ENCODE measurements at regions not wholly inside any gene's neighbourhood (a gene's known extent, or its start where the extent isn't known, plus 50 kb on each side); places are given as distances from the start of the nearest gene placed in this dataset.
A peak's percentile ranks its signal among the peaks of the same experiment; 100 is the strongest.
"Not testable (repeated sequence)": the region's sequence is repeated elsewhere in the genome, so short reads cannot be mapped to it uniquely, and the experiment has no call there.

DNA sequence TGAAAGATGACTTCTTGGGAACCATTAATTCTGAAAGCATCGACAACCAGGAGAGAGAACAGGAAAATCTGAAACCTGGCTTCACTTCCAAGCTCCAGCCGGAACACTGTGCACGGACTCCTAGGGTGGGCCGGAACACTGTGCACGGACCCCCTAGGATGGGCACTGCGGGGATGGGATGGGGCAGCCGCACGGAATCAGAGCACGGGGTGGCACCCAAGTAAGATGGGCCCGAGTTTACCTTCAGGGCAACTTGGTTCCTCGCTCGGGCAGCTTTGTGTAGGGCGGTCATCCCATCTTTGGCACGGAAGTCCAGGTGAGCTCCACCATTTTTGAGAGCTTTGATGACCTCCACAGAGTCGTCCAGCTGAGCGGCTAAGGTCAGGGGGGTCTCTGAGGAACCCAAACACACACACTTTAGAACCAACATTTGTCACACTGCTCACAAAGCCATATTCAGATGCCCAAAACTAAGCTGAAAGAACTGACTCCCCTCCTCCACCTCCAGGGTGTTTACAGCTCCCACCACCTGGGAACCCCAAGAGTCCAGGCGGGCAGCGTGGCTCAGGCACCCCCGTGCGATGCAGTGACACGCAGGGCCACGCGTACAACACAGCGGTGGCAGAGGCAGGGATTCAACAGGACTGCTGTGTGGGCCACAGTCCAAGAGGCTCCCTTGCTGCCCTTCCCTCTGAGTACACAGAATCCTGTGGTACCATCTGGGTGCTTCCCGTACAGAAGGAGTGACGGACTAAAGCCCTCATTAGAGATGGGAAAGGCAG is 157.9 kb downstream of the SHANK2 start:
- no peak for DNase-seq

DNA sequence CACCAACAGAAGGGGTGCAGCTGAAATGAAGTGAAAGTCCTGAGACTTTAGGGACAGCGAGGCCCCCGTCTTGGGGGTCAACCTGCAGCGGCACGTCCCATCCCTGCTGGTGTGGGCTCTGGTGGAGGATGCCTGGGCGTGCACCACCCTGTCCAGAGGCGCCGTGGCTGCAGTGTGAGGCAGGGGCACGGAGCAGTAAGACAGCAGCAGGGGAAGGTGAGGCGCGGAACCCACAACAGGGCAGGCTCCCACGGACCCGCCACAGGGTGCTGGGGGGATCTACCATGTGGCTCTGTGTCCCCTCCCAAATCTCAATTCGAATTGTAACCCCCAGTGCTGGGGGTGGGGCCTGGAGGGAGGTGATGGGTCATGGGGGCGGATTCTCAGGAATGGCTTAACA is 158.6 kb downstream of the SHANK2 start:
- DNase-seq, result no peak

DNA sequence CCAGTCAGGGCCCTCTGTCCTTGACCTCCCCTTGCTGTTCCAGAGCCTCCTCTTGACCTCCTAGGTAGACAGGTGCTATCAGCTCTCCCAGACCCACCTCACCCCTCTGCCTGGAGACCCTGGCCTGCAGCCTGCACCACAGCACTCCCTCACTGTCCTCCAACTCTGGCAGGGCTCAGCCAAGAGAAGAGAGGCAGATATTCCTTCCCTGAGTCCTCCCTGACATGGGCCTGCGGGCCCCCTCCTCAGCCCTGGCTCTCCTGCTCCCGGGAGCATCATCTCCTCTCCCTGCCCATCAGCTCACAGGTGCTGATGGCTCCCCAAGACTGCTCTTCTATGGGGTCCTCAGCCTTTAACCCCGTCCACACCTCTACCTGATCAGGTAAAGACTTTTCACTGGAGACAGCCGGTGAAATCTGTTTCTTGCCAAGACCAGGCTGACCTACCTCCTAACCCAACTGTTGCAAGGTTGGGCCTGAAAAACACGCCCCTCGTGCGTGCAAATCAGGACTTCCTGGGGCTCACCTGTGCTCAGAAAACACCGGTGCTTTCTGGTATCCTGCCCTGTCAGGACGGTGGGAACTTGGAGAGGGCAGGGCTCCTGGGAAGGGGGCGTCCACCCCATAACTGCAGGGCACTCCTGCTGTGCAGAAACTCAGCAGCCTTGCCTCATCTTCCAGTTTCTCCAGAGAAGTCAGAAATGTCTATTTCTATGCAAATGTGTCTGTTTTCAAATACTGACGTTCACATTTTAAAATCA is 160.7 kb downstream of the SHANK2 start:
- DNase-seq, result no peak

DNA sequence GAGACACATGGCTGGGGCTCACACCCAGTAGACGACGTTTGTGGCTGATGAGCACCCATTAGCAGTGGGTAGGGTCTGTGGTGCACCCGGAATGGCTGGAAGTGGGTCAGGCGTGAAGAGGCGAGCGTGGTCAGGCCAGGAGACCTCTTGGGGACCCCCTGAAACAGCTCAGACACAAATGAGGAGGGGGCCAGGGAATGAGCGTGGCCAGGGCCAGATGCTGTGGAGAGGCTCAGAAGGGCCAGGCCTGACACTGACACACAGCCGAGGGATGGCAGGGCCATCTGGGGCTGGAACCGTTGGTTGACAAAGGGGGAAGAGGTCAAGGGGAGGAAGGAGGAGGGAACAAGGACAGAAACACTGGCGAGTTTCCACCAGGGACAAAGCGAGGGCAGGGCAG is 162.8 kb downstream of the SHANK2 start:
- DNase-seq, result no peak

DNA sequence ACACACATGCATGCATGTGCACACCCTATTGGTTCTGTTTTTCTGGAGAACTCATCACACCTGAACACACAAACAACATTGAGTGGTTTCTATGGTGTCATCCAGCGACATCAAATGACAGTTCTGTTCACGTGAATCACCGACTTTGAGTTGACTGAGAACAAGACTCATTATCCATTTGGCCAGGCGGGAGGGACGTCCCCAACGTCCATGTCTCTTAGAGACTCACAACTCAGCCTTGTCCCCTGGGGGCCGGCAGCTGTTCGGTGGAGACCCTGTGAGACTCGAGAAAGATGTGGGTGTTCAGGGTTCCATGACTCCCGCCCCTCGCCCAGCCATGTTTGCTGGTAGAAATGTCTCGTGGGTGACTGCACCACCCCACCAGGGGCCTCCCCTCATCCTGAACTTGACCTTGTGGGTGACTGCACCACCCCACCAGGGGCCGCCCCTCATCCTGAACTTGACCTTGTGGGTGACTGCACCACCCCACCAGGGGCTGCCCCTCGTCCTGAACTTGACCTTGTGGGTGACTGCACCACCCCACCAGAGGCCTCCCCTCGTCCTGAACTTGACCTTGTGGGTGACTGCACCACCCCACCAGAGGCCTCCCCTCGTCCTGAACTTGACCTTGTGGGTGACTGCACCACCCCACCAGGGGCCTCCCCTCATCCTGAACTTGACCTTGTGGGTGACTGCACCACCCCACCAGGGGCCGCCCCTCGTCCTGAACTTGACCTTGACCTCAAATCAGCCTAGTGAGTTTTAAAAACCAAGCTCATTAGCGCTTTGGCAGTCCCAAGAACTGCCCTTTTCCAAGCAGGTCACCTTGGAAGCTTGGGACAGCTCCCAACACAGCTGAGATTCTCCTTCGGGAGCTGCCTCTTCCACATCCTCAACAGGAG is 163.8 kb downstream of the SHANK2 start:
- DNase-seq, result not testable (repeated sequence)

DNA sequence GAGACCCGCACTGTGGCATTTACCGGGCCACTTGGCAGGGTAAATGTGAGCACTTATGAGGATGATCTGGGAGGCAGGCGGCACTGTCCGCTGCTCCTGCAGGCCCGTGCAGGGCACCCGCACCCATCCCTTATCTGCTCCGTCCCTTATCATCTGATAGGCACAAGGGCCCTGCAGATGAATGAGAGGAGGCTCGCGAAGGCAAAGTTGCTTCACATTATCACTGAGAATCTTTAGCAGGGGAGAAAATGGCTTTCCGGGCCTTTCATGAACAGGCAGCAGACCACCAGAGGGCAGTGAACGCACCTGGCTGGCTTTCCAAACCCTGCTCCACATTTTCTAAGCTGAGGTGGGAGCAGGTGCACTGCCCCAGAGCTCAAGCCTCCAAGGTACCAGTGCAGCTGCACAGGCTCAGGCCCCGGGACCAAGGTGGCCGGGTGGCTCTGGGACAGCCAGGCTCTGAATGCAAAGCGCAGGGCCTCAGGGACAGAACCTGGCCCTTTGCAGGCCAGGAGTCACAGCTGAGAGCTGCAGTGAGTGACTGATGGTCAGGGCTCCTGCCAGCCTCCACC is 165.6 kb downstream of the SHANK2 start:
- peak; percentile 10 to 52 for DNase-seq

DNA sequence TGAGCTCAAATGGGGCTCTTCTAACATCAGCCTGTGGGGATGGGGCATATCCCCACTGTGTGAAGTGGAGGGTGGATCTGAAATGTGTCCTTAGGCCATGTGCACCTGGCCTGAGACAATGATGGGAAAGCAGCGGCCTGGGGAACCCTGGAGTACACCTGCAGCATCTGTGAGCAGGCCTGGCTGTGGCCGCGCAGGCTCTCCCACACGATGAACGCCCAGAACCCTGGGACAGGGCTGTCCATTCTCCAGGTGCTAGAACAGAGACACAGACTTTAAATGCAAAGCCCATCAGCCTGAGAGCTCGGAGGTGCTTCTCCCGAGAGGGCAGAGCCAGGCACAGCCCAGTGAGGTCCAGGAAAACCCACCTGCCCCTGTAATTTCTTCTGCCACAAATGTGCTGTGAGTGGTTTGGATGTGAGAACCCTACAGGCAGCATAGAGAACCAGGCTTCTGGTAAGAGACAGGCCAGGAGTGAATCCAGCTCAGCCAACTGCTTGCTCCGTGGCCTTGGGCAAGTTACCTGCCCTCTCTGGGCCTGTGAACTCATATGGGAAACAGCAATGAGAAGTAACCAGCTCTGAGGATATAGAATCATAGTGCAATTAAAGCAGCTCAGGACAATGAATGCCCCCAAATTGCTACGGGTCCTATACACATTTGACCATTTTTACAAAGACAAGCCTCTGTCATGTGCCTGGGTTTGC is 167.9 kb downstream of the SHANK2 start:
- no peak for DNase-seq

DNA sequence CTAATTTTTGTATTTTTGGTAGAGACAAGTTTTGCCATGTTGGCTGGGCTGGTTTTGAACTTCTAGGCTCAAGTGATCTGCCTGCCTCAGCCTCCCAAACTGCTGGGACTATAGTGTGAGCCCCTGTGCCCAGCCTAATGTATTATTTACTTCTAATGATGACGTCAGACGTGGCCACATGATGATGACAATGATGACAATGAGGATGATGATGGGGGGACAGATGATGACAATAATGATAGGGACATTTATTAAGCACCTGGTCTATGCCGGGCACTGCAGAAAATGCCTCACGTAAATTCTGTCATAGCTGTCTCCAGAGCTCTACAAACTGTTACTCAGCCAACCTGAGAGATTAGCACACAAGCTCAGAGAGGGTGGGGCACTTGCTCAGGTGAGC is 169.3 kb downstream of the SHANK2 start:
- no peak for DNase-seq

DNA sequence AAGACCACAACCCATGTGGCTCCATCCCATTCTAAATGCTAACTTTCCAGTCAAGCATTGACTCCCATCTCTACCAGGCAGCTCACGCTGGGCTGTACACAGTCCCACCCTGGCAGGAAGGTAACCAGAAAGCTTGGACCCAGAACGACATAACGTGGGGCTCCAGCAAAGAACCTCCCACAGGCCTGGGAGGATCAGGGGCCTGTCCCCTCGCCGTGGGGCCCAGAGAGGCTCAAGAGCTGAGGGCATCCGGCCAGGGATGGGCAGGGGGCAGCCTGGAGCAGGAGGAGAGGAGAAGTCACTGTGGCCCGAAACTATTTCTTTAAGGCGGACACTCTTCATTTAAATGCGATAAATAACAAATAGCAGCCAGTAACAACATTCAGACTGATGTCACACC is 169.9 kb downstream of the SHANK2 start:
- DNase-seq, result no peak

DNA sequence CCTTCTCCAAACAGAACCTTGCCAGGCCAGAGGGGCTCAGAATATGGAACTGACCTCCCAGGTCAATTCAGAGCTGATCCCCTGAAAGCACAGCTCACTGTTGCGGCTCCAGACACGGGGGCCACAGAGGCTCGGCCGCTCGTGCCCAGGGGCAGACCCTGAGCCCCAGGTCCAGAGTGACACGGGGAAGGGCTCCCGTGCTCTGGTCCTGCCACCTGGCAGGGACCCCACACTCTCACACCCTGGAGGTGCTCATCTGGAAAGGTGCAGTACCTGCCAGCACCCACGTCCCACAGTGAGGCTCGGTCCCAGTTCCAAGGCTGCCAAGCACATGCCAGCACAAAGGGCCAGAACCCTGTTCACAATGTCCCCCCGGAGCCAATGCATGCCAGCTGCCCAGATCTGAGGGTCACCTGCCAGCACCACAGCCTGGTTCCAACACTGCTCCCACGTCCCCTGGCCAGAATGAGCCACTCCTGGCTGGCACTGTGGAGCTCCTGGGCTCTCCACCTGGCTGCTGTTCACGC is 170.6 kb downstream of the SHANK2 start:
- no peak for DNase-seq

DNA sequence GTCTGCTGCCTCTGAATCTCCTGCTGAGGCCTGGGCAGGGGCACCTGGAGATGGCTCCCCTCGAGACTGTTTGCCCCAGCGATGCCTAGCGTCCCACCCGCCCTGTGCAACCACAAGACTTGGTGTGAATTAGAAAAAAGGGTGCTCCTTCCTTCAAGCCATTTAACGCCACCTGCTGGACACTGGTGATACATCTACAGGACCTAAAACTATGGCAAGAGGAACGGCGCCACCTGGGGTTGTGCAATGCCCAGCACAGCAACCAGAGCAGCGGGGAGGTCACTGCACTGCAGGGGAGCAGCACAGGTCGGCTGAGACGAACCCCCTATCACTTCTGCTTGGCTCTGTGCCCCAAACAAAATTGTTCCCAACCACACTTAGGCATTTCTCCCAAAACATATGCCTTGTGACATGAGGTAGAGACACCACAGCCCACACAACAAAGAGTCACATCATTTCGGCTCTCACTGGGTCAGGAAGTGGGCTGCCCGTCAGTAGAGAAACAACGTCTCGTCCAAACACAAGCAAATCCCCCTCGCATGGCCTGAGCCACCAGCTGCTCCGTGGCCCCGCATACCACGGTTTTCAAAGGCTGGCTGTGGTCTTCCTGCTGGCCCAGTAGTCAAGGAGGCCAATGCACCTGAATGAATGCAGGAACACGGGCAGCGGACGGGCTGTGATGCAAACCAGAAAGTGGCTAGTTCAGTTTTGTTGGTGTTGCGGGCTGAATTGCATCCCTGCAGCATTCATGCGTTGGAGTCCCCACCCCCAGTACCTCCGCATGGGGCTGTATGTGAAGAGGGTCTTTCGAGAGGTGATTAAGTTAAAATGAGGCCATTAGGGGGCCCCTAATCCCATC is 171.9 kb downstream of the SHANK2 start:
- DNase-seq, result peak; percentile 69 to 93

DNA sequence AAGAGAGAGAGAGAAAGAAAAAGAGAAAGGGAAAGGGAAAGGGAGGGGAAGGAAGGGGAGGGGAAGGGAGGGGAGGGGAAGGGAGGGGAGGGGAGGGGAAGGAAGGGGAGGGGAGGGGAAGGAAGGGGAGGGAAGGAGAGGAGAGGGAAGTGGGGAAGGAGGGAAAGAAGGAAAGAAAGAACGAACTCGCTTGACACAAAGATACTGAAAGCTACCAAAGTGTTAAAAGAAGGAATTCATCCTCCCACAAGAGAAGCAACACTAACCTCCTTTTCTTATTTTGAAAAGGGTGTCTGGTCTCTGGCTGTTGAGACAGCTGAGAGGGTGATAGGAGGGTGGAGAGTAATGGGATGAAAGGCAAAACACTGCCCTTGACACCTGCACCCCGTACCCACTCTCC is 172.6 kb downstream of the SHANK2 start:
- DNase-seq, result no peak

DNA sequence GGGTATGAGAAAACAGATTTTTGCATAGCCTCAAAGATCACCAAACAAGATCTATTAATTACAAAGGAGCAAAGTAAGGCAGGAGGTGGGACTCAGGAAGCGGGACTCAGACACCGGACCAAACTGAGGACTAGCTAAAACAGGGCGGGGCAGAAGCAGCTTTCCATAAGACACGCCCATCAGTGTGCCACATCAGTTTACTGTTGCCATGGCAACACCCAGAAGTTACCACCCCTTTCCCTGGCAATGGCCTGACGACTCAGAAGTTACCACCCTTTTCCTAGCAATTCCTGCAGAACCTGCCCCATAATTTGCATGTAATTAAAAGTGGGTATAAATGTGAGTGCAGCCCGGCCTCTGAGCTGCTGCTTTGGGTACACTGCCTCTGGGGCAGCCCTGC is 173.9 kb downstream of the SHANK2 start:
- no peak for DNase-seq

DNA sequence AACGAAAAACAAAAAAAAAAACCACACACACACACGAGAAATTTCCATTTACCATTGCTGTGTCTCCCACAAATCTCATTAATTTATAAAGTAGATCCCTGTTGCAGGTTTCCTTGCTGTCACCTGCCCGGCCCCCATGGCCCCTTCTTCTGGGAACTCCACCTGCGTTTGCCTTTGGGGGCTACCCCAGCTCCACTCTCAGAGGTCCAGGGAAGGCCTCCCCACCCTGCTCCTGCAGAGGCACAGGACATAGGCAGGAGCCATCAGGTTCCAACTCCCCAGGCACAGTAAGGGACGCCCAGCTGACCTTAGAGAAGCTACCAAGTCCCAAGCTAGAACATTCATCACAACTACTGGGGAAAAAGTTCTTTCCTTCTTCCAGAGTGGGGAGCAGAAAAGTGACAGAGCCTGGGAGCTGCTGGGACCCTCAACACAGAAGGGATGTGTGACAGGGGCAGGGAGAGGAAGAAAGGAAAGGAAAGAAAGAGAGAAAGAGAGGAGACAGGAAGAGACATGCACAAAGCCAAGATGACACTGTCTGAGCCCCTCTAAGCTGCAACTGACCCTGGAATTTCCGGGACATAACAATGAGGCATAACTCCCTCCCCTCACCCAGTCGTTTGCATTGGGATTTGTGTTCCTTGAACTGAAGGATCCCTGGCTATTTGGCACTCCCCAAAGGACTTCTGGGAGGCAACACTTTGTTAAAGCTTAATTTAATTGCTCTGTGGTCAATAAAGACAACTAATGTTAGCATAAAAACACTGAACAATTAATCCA is 175.7 kb downstream of the SHANK2 start:
- no peak for DNase-seq

DNA sequence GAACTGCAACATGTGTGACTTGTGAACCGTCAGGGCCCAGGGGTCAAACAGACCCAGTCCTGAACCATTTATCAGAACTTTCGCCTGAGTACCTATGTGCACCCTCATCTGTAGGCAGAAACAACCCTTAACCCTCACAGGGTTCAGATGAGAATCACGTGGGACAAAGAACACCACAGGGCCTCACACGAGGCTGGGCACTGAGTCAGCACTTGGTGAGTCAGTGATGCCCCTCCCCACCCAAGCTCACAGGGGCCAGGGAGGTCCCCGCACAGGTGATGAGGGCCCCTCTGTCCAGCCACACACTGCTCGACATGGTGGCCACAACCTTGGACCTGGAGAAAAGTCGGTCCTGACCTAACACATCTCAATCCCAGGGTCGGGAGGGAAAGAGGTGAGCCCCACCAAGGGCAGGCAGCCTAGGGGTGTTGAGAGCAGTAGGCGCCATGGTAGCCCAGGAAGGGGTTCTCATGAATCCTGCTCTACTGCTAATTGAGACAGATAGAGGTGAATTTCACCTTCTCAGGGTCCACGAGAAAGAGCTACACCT is 176.4 kb downstream of the SHANK2 start:
- no peak for DNase-seq

DNA sequence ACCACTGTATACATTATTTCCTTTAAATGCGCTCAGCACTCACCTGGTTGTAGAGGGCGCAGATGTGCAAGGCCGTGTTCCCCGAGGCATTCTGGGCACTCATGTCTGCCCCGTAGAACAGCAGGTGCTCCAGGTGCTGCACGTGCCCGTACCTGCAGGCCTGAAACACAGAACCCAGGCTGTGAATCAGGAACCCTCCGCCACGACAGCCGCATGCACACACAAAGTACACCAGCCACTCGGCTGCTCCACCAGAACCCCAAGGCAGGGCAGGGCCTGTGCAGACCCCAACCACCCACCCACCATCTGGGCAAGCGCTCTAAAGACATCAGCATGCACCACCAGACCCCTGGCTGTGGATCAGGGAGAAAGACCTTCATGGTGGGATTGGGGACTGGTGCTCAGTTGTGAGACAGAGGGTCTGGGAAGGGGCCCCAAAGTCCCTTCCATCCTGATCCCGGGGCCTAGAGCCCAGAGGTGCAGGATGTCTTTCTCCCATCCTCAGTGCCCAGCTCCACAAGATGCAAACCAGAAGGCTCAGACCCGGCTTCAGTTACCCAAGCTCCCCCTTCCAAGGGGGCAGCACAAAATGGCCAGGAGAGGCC is 177.2 kb downstream of the SHANK2 start:
- no peak for DNase-seq

DNA sequence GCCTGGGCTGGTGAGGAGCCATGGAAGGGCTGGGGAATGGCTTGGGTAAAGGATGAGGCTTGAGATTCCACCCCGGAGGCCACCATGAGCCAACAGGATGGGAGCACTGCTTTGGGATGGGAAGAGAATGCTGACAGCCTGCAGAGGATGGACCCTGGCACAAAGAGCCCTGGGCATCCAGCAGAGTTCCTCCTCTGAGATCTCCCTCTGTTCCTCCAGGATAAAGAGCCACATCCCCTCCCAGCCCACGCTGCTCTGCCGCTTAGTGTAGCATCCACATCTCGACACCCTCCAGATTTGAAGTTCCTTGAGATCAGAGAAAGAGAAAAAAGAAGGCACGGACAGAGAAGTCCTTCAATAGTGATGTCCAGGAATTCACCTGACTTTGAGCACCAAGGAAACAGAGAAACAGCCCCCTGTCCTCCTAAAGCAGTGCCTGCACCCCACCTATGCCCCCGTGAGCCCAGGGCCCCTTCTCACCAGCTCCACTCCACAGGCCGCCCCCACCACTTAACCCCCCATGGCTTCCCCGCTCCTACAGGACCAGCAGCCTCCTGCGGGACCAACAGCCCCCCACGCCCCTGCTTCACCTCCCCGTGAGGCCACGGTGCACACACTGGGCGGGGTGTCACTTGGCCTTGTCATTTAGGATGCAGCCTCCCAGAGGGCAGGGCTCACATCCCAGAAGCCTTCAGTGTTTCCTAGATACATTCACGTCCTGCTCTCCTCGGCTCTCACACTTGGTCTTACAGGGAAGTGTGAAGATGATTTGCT is 180.5 kb downstream of the SHANK2 start:
- no peak for DNase-seq
